HepG2 (cell line): ENCODE measurements at regions not wholly inside any gene's neighbourhood (a gene's known extent, or its start where the extent isn't known, plus 50 kb on each side); places are given as distances from the start of the nearest gene placed in this dataset.
A peak's percentile ranks its signal among the peaks of the same experiment; 100 is the strongest.

Experiments used
- HNF4G ChIP-seq, 2 experiments: sonication (generic) in 1 of 2; formaldehyde crosslinking in 1 of 2; IDR thresholded peaks; 2 replicates each; pipeline versions ENCODE4 v1.4.0 to v1.6.1; 2011 to 2020; ENCODE audit warnings: borderline replicate concordance in 2 of 2, low read depth in 2 of 2, mild to moderate bottlenecking in 2 of 2, low read length in 1 of 2, missing genetic modification reagents in 1 of 2, moderate library complexity in 1 of 2
- IRF2 ChIP-seq: IDR thresholded peaks from 2 replicates; pipeline ENCODE4 v1.6.1; 2018; ENCODE audit warnings: missing genetic modification reagents, missing compliant biosample characterization
- KLF12 ChIP-seq: sonication (generic); formaldehyde crosslinking; IDR thresholded peaks from 2 replicates; pipeline ENCODE4 v1.4.0; 2020; ENCODE audit warnings: missing genetic modification reagents, borderline replicate concordance
- NONO ChIP-seq, 2 experiments: fragments of 450-650 bp in 1 of 2; sonication (generic) in 1 of 2; formaldehyde crosslinking in 1 of 2; IDR thresholded peaks in 1 of 2; conservative IDR thresholded peaks in 1 of 2; 2 replicates each; pipeline versions ENCODE4 v1.6.1 to v1.8.0; 2017 to 2022; ENCODE audit warnings: mild to moderate bottlenecking in 1 of 2, missing genetic modification reagents in 1 of 2, moderate library complexity in 1 of 2
- ZBTB8A ChIP-seq: sonication (generic); formaldehyde crosslinking; IDR thresholded peaks from 2 replicates; pipeline ENCODE4 v1.4.0; 2020; ENCODE audit warnings: mild to moderate bottlenecking, low read depth, missing genetic modification reagents, borderline replicate concordance
- ZSCAN20 ChIP-seq: sonication (generic); formaldehyde crosslinking; IDR thresholded peaks from 2 replicates; pipeline ENCODE4 v1.4.0; 2020; ENCODE audit warnings: missing genetic modification reagents, mild to moderate bottlenecking, borderline replicate concordance
- TF ChIP-seq, protein P1 (sequence below): sonication (generic); formaldehyde crosslinking; IDR thresholded peaks from 2 replicates; pipeline ENCODE4 v1.4.0; 2020; ENCODE audit warnings: missing genetic modification reagents
- TF ChIP-seq, protein P2 (sequence below): sonication (generic); formaldehyde crosslinking; IDR thresholded peaks from 2 replicates; pipeline ENCODE4 v1.9.0; 2021; ENCODE audit warnings: mild to moderate bottlenecking, missing genetic modification reagents
- TF ChIP-seq, protein P3 (sequence below): sonication (generic); formaldehyde crosslinking; IDR thresholded peaks from 2 replicates; pipeline ENCODE4 v1.9.0; 2022; ENCODE audit warnings: missing genetic modification reagents, mild to moderate bottlenecking, borderline replicate concordance
- TF ChIP-seq, protein P4 (sequence below): sonication (generic); formaldehyde crosslinking; IDR thresholded peaks from 2 replicates; pipeline ENCODE4 v1.4.0; 2020; ENCODE audit warnings: missing genetic modification reagents

DNA sequence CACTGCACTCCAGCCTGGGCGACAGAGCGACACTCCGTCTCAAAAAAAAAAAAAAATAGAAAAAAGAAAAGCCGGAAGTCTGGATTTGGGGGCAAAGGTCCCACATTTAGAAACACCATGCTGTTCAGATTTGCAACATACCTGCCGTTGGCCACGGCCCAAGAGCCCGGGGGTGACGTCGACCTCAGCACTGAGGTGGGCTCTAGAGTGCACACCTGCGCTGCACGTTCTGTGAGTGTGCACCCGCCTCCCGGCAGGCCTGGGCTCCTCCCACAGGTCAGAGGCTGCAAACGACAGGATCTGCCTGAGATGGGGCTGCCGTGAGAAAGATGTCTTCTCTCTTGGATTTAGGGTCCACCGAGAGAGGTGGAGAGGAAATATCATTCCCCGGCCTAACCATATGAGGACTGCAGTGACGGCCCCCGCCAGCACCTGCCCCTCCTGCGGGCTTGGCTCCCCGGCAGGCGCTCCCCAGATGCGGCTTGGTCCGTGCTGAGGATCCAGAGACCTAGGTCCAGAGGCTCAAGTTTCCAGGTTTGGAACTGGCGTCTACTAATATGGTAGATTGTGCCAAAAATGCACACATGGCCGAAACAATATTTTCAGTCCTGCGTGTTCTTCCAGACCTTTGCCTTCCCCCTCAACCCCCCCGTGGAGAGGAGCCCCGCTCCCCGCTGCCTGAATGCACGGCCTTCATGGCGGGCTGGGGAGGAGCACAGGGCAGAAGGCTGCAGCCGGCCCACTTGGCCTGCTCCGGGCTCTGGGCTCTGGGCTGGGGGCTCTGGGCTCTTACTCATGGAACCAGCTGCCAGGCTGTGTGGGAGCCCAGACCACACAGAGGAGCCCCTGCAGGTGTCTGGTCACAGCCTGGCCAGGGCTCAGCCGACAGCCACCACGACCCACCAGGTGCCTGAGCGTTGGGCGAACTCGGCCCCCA, 58.8 kb upstream of the FBRSL1 start (continued):
- TF ChIP-seq, protein P1, sequence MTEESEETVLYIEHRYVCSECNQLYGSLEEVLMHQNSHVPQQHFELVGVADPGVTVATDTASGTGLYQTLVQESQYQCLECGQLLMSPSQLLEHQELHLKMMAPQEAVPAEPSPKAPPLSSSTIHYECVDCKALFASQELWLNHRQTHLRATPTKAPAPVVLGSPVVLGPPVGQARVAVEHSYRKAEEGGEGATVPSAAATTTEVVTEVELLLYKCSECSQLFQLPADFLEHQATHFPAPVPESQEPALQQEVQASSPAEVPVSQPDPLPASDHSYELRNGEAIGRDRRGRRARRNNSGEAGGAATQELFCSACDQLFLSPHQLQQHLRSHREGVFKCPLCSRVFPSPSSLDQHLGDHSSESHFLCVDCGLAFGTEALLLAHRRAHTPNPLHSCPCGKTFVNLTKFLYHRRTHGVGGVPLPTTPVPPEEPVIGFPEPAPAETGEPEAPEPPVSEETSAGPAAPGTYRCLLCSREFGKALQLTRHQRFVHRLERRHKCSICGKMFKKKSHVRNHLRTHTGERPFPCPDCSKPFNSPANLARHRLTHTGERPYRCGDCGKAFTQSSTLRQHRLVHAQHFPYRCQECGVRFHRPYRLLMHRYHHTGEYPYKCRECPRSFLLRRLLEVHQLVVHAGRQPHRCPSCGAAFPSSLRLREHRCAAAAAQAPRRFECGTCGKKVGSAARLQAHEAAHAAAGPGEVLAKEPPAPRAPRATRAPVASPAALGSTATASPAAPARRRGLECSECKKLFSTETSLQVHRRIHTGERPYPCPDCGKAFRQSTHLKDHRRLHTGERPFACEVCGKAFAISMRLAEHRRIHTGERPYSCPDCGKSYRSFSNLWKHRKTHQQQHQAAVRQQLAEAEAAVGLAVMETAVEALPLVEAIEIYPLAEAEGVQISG, result peak; percentile 27; the same call in 1 of the 2 replicates
- TF ChIP-seq ZSCAN20 (CRISPR knock-in tag), result no peak
- no peak for TF ChIP-seq ZBTB8A
- TF ChIP-seq, protein P2, sequence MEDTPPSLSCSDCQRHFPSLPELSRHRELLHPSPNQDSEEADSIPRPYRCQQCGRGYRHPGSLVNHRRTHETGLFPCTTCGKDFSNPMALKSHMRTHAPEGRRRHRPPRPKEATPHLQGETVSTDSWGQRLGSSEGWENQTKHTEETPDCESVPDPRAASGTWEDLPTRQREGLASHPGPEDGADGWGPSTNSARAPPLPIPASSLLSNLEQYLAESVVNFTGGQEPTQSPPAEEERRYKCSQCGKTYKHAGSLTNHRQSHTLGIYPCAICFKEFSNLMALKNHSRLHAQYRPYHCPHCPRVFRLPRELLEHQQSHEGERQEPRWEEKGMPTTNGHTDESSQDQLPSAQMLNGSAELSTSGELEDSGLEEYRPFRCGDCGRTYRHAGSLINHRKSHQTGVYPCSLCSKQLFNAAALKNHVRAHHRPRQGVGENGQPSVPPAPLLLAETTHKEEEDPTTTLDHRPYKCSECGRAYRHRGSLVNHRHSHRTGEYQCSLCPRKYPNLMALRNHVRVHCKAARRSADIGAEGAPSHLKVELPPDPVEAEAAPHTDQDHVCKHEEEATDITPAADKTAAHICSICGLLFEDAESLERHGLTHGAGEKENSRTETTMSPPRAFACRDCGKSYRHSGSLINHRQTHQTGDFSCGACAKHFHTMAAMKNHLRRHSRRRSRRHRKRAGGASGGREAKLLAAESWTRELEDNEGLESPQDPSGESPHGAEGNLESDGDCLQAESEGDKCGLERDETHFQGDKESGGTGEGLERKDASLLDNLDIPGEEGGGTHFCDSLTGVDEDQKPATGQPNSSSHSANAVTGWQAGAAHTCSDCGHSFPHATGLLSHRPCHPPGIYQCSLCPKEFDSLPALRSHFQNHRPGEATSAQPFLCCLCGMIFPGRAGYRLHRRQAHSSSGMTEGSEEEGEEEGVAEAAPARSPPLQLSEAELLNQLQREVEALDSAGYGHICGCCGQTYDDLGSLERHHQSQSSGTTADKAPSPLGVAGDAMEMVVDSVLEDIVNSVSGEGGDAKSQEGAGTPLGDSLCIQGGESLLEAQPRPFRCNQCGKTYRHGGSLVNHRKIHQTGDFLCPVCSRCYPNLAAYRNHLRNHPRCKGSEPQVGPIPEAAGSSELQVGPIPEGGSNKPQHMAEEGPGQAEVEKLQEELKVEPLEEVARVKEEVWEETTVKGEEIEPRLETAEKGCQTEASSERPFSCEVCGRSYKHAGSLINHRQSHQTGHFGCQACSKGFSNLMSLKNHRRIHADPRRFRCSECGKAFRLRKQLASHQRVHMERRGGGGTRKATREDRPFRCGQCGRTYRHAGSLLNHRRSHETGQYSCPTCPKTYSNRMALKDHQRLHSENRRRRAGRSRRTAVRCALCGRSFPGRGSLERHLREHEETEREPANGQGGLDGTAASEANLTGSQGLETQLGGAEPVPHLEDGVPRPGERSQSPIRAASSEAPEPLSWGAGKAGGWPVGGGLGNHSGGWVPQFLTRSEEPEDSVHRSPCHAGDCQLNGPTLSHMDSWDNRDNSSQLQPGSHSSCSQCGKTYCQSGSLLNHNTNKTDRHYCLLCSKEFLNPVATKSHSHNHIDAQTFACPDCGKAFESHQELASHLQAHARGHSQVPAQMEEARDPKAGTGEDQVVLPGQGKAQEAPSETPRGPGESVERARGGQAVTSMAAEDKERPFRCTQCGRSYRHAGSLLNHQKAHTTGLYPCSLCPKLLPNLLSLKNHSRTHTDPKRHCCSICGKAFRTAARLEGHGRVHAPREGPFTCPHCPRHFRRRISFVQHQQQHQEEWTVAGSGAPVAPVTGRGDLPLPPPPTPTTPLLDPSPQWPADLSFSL (CRISPR knock-in tag), result no peak
- no peak for TF ChIP-seq NONO (IDR thresholded peaks at IDR 0.05)
- no peak for TF ChIP-seq NONO (CRISPR knock-in tag; conservative IDR thresholded peaks at IDR 0.05)
- peak; percentile 21; the same call in 1 of the 2 replicates for TF ChIP-seq HNF4G (IDR thresholded peaks at IDR 0.05; ENCODE audit: borderline replicate concordance, low read depth, low read length)
- TF ChIP-seq HNF4G (CRISPR knock-in tag; IDR thresholded peaks at IDR 0.05; ENCODE audit: borderline replicate concordance, low read depth), result no peak
- TF ChIP-seq, protein P3, sequence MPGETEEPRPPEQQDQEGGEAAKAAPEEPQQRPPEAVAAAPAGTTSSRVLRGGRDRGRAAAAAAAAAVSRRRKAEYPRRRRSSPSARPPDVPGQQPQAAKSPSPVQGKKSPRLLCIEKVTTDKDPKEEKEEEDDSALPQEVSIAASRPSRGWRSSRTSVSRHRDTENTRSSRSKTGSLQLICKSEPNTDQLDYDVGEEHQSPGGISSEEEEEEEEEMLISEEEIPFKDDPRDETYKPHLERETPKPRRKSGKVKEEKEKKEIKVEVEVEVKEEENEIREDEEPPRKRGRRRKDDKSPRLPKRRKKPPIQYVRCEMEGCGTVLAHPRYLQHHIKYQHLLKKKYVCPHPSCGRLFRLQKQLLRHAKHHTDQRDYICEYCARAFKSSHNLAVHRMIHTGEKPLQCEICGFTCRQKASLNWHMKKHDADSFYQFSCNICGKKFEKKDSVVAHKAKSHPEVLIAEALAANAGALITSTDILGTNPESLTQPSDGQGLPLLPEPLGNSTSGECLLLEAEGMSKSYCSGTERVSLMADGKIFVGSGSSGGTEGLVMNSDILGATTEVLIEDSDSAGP (CRISPR knock-in tag), result peak; percentile 16; the same call in 1 of the 2 replicates
- TF ChIP-seq IRF2 (CRISPR knock-in tag), result no peak
- TF ChIP-seq KLF12 (CRISPR knock-in tag), result no peak
- TF ChIP-seq, protein P4, sequence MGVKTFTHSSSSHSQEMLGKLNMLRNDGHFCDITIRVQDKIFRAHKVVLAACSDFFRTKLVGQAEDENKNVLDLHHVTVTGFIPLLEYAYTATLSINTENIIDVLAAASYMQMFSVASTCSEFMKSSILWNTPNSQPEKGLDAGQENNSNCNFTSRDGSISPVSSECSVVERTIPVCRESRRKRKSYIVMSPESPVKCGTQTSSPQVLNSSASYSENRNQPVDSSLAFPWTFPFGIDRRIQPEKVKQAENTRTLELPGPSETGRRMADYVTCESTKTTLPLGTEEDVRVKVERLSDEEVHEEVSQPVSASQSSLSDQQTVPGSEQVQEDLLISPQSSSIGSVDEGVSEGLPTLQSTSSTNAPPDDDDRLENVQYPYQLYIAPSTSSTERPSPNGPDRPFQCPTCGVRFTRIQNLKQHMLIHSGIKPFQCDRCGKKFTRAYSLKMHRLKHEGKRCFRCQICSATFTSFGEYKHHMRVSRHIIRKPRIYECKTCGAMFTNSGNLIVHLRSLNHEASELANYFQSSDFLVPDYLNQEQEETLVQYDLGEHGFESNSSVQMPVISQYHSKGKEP (CRISPR knock-in tag), result no peak
